Neural progenitor cell (in vitro differentiated cells): ENCODE measurements at regions not wholly inside any gene's neighbourhood (a gene's known extent, or its start where the extent isn't known, plus 50 kb on each side); places are given as distances from the start of the nearest gene placed in this dataset.

Experiments used
- DNase-seq: peaks from one replicate; pipeline ENCODE4 v3.0.0-alpha.2; 2016; ENCODE audit warnings: low spot score
- H2AFZ ChIP-seq: fragments of 200-600 bp; sonication (generic); replicated peaks from 2 replicates; pipeline ENCODE4 v1.6.1; 2016; ENCODE audit warnings: antibody characterized with exemption
- H3F3A ChIP-seq: fragments of 200-600 bp; sonication (generic); 2 replicates; pipeline ENCODE4 v1.6.1; 2016; ENCODE audit warnings: antibody characterized with exemption, low read depth
- H3K27ac ChIP-seq: fragments of 200-600 bp; sonication (generic); 2 replicates; pipeline ENCODE4 v1.5.1; 2016; ENCODE audit warnings: mild to moderate bottlenecking
- H3K27me3 ChIP-seq: fragments of 200-600 bp; sonication (generic); 2 replicates; pipeline ENCODE4 v1.6.1; 2016; ENCODE audit warnings: mild to moderate bottlenecking, moderate library complexity
- H3K36me3 ChIP-seq: fragments of 200-600 bp; sonication (generic); 2 replicates; pipeline ENCODE4 v1.5.1; 2016
- H3K4me1 ChIP-seq: fragments of 200-600 bp; sonication (generic); 2 replicates; pipeline ENCODE4 v1.6.1; 2016; ENCODE audit warnings: mixed run types
- H3K4me2 ChIP-seq: fragments of 200-600 bp; sonication (generic); 2 replicates; pipeline ENCODE4 v1.6.1; 2016
- H3K4me3 ChIP-seq: fragments of 200-600 bp; sonication (generic); 2 replicates; pipeline ENCODE4 v1.5.1; 2016
- H3K79me2 ChIP-seq: fragments of 200-600 bp; sonication (generic); 2 replicates; pipeline ENCODE4 v1.6.1; 2016; ENCODE audit warnings: low read depth
- H3K9ac ChIP-seq: fragments of 200-600 bp; sonication (generic); 2 replicates; pipeline ENCODE4 v1.6.1; 2016
- H3K9me3 ChIP-seq: fragments of 200-600 bp; sonication (generic); 2 replicates; pipeline ENCODE4 v1.5.1; 2016; ENCODE audit warnings: low read depth
- H4K20me1 ChIP-seq: fragments of 200-600 bp; sonication (generic); 2 replicates; pipeline ENCODE4 v1.6.1; 2016; ENCODE audit warnings: low read depth
- H3K27ac Mint-ChIP-seq: 3 replicates; pipeline ENCODE4 v1.8.0; 2021; ENCODE audit warnings: mixed read lengths
- H3K27me3 Mint-ChIP-seq: 2 replicates; pipeline ENCODE4 v1.8.0; 2022; ENCODE audit warnings: low read depth, mild to moderate bottlenecking, inconsistent platforms, moderate library complexity, mixed read lengths; ENCODE audit not compliant: insufficient read depth
- H3K36me3 Mint-ChIP-seq: 3 replicates; pipeline ENCODE4 v1.8.0; 2021; ENCODE audit warnings: mixed read lengths
- H3K4me1 Mint-ChIP-seq: 3 replicates; pipeline ENCODE4 v1.8.0; 2021; ENCODE audit warnings: mixed read lengths
- H3K4me3 Mint-ChIP-seq: 3 replicates; pipeline ENCODE4 v1.8.0; 2021; ENCODE audit warnings: mild to moderate bottlenecking, moderate library complexity, mixed read lengths
- H3K9me3 Mint-ChIP-seq: 3 replicates; pipeline ENCODE4 v1.8.0; 2020; ENCODE audit warnings: mixed read lengths
- EZH2 ChIP-seq: fragments of 200-600 bp; sonication (generic); IDR thresholded peaks from 2 replicates; pipeline ENCODE4 v1.6.1; 2017; ENCODE audit warnings: antibody characterized with exemption, mild to moderate bottlenecking, moderate library complexity
- EZH2phosphoT487 ChIP-seq: fragments of 200-600 bp; sonication (generic); IDR thresholded peaks from 2 replicates; pipeline ENCODE4 v1.6.1; 2017; ENCODE audit warnings: antibody characterized with exemption
- TF ChIP-seq, protein P1 (sequence below): fragments of 200-600 bp; sonication (generic); IDR thresholded peaks from 2 replicates; pipeline ENCODE4 v1.5.1; 2017; ENCODE audit warnings: antibody characterized with exemption, mild to moderate bottlenecking

DNA sequence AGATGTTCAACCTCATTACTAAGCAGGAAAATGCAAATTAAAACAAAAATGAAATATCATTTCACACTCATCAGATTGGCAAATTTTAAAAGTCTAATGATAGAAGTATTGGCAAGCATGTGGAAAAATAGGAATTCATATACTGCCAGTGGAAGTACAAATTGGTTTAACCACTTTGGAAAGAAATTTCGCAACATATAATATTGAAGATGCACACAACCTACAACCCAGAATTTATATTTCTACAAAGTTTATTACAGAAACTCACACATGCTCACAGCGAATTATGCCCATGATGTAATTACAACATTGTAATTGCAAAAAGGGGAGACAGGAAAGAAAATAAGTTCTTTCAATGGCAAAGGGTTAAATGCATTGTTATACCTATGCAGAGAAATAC lies 324.1 kb downstream of the IGSF11 start:
- H3K27me3 ChIP-seq = no peaks in the 10 kb centered on the region
- no peak overlapping the region for H3K4me3 ChIP-seq
- no peaks in the 10 kb centered on the region for H3K9me3 ChIP-seq
- H4K20me1 ChIP-seq = no peaks in the 10 kb centered on the region
- no peak overlapping the region for H3K4me2 ChIP-seq
- Mint-ChIP-seq H3K27ac (no peak overlapping the region), H3K4me3 (no peak overlapping the region), H3K36me3 (no peaks in the 10 kb centered on the region), H3K27me3 (no peaks in the 10 kb centered on the region), H3K4me1 (peaks cover under 1% of the 10 kb centered on the region), H3K9me3 (no peaks in the 10 kb centered on the region)
- H3K79me2 ChIP-seq = no peaks in the 10 kb centered on the region
- H3F3A ChIP-seq = no peaks in the 10 kb centered on the region
- peaks cover under 1% of the 10 kb centered on the region for H3K4me1 ChIP-seq
- no peak overlapping the region for H3K9ac ChIP-seq
- no peak overlapping the region for H3K27ac ChIP-seq
- TF ChIP-seq, protein P1, sequence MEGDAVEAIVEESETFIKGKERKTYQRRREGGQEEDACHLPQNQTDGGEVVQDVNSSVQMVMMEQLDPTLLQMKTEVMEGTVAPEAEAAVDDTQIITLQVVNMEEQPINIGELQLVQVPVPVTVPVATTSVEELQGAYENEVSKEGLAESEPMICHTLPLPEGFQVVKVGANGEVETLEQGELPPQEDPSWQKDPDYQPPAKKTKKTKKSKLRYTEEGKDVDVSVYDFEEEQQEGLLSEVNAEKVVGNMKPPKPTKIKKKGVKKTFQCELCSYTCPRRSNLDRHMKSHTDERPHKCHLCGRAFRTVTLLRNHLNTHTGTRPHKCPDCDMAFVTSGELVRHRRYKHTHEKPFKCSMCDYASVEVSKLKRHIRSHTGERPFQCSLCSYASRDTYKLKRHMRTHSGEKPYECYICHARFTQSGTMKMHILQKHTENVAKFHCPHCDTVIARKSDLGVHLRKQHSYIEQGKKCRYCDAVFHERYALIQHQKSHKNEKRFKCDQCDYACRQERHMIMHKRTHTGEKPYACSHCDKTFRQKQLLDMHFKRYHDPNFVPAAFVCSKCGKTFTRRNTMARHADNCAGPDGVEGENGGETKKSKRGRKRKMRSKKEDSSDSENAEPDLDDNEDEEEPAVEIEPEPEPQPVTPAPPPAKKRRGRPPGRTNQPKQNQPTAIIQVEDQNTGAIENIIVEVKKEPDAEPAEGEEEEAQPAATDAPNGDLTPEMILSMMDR = no peak
- TF ChIP-seq EZH2phosphoT487 (no peak), EZH2 (no peak)
- H3K36me3 ChIP-seq = no peaks in the 10 kb centered on the region
- DNase-seq = no peak
- H2AFZ ChIP-seq = no peak overlapping the region

DNA sequence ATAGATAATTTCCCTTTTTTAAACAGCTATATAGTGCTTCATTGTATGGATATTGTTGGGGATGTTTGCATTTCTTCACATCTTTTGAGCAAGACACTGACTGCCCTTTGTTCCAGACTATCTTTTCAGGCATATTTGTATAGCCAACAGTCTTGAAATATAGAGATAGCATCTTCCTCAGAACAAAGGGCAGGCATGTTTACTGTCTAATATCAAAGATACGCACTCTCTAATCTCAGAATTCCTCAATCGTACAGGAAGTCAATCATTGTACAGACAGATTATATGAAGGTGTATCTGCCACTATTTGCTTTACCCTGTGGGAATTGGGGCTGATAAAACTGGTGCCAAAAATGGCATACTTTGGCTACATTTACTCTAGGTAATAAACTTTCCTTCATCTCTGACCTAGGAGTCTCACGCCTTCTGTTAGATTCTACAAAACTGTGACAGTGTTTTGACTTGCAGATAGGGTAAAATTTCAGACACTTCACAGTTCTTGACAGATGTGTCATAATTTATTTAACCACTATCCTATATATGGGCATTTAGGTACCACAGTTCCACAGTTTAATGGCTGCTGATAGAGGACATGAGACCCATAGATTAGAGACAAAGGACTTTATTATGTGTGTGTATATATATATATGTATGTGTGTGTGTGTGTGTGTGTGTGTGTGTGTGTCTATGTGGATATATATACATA lies 321.0 kb downstream of the IGSF11 start:
- no peak overlapping the region for H2AFZ ChIP-seq
- Mint-ChIP-seq H3K9me3 (no peaks in the 10 kb centered on the region), H3K36me3 (no peaks in the 10 kb centered on the region), H3K27ac (no peak overlapping the region), H3K4me1 (no peaks in the 10 kb centered on the region), H3K4me3 (no peak overlapping the region), H3K27me3 (no peaks in the 10 kb centered on the region)
- H3K27me3 ChIP-seq = no peaks in the 10 kb centered on the region
- TF ChIP-seq, protein P1 = no peak
- no peak for TF ChIP-seq EZH2phosphoT487
- TF ChIP-seq EZH2 = no peak
- H3K79me2 ChIP-seq = no peaks in the 10 kb centered on the region
- no peak overlapping the region for H3K4me3 ChIP-seq
- no peaks in the 10 kb centered on the region for H3K9me3 ChIP-seq
- no peak overlapping the region for H3K9ac ChIP-seq
- no peak overlapping the region for H3K4me2 ChIP-seq
- no peaks in the 10 kb centered on the region for H3K36me3 ChIP-seq
- H3K27ac ChIP-seq = no peak overlapping the region
- no peaks in the 10 kb centered on the region for H4K20me1 ChIP-seq
- H3K4me1 ChIP-seq = no peaks in the 10 kb centered on the region
- no peak for DNase-seq
- no peaks in the 10 kb centered on the region for H3F3A ChIP-seq

DNA sequence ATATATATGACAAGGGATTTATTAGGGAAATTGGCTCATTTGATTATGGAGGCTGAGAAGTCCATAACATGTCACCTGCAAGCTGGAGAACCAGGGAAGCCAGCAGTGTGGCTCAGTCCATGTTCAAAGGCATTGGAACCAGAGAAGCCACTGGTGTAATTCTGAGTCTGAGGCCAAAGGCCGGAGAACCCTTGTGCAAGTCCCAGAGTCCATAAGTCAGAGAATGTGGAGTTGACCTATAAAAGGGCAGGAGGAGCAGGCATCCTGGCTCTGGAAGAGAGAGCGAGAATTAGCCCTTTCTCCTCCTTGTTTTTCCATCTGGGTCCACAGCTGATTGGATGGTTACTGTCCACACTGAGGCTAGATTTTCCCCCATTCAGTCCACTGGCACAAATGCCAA lies 319.8 kb downstream of the IGSF11 start:
- DNase-seq = no peak
- H3K4me1 Mint-ChIP-seq = no peaks in the 10 kb centered on the region
- Histone ChIP-seq H3K4me2 (no peak overlapping the region), H3K9ac (no peak overlapping the region), H3K27me3 (no peaks in the 10 kb centered on the region), H3K4me3 (no peak overlapping the region), H4K20me1 (no peaks in the 10 kb centered on the region), H3F3A (no peaks in the 10 kb centered on the region), H3K27ac (no peak overlapping the region), H3K79me2 (no peaks in the 10 kb centered on the region), H3K36me3 (no peaks in the 10 kb centered on the region), H3K9me3 (peaks cover 4% of the 10 kb centered on the region), H2AFZ (no peak overlapping the region), H3K4me1 (no peaks in the 10 kb centered on the region)
- peaks cover 6% of the 10 kb centered on the region for H3K9me3 Mint-ChIP-seq
- no peak for TF ChIP-seq EZH2phosphoT487
- TF ChIP-seq, protein P1 = no peak
- TF ChIP-seq EZH2 = no peak
- H3K36me3 Mint-ChIP-seq = peaks cover 4% of the 10 kb centered on the region
- H3K27ac Mint-ChIP-seq = no peak overlapping the region
- no peaks in the 10 kb centered on the region for H3K27me3 Mint-ChIP-seq
- no peak overlapping the region for H3K4me3 Mint-ChIP-seq
